Subcutaneous abdominal adipose tissue (tissue), 5 donors: ENCODE measurements at regions not wholly inside any gene's neighbourhood (a gene's known extent, or its start where the extent isn't known, plus 50 kb on each side); places are given as distances from the start of the nearest gene placed in this dataset.
"Not testable (repeated sequence)": the region's sequence is repeated elsewhere in the genome, so short reads cannot be mapped to it uniquely, and the experiment has no call there.

Experiments used
- H3K27ac ChIP-seq: one replicate; pipeline ENCODE4 v1.7.0; 2013; ENCODE audit warnings: low read depth, mild to moderate bottlenecking, inconsistent platforms, low read length, moderate library complexity
- H3K27me3 ChIP-seq, 5 donors: one replicate each; pipeline ENCODE4 v1.7.0; 2013; ENCODE audit warnings: low read length in 5 of 5, inconsistent platforms in 1 of 5; ENCODE audit not compliant: control insufficient read depth in 5 of 5, insufficient read depth in 4 of 5
- H3K36me3 ChIP-seq, 5 donors: one replicate each; pipeline ENCODE4 v1.7.0; 2013; ENCODE audit warnings: low read length in 5 of 5; ENCODE audit not compliant: control insufficient read depth in 5 of 5, insufficient read depth in 5 of 5
- H3K4me1 ChIP-seq, 5 donors: one replicate each; pipeline ENCODE4 v1.7.0; 2013; ENCODE audit warnings: low read length in 5 of 5, mild to moderate bottlenecking in 3 of 5, moderate library complexity in 1 of 5; ENCODE audit not compliant: control insufficient read depth in 5 of 5, insufficient read depth in 5 of 5
- H3K4me3 ChIP-seq, 5 donors: one replicate each; pipeline ENCODE4 v1.7.0; 2013; ENCODE audit warnings: low read length in 5 of 5, low read depth in 1 of 5
- H3K9ac ChIP-seq, 5 donors: one replicate each; pipeline ENCODE4 v1.7.0; 2013; ENCODE audit warnings: low read length in 5 of 5, mild to moderate bottlenecking in 4 of 5, moderate library complexity in 3 of 5
- H3K9me3 ChIP-seq, 5 donors: one replicate each; pipeline ENCODE4 v1.7.0; 2013; ENCODE audit warnings: low read length in 5 of 5; ENCODE audit not compliant: control insufficient read depth in 5 of 5
- donor health status: healthy.
- donor health status: healthy.
- donor health status: healthy.
- donor health status: healthy.
- donor health status: healthy.

- H3K9me3 ChIP-seq, result no peaks in the 10 kb centered on the region
- no peaks in the 10 kb centered on the region for H3K27me3 ChIP-seq
- no peak overlapping the region for H3K4me3 ChIP-seq
- H3K4me1 ChIP-seq, result no peaks in the 10 kb centered on the region
- no peak overlapping the region for H3K27ac ChIP-seq
- H3K36me3 ChIP-seq, result no peaks in the 10 kb centered on the region
- H3K9ac ChIP-seq, result no peak overlapping the region
Measured at GRCh38 chr11:109512680-109513079, 90.7 kb downstream of the C11orf87 start.

DNA sequence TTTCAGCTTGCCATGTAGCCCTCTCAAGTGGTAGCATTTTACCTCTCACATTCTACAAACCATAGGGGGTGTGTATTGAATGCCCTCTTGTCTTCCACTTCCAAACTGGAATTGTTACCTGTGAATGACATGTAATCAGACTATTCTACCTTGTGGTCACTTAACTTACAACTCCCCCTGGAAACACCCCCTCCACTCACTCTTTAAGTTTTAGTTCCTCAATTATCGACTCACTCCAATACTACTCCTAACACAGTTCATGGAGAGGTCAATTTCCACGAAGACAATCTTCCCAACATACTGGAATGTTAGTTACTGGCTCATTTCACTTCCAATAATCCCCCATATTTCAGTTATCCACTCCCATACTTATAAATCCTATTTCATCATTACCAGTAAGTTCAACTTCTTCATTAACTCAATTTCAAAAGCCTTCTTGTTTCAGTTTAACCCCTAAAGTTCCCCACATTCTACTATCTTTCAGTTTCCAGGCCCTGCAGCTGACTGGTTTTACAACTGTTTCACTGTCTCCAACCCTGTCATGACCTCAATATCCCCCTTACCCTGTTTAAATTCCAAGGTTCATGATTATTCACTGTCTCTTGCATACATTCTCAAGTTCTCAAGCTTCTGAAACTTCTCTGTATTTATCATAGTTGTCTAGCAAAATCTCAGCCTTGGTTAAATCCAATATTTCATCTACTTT lies 92.5 kb downstream of the C11orf87 start:
- Histone ChIP-seq H3K4me1 (no peaks in the 10 kb centered on the region), H3K9me3 (no peaks in the 10 kb centered on the region)

GRCh38 chr11:109519253-109519652 lies 97.3 kb downstream of the C11orf87 start:
- Histone ChIP-seq H3K4me3 (no peak overlapping the region), H3K9me3 (no peaks in the 10 kb centered on the region), H3K27ac (no peak overlapping the region), H3K9ac (no peak overlapping the region), H3K36me3 (no peaks in the 10 kb centered on the region), H3K4me1 (no peaks in the 10 kb centered on the region), H3K27me3 (no peaks in the 10 kb centered on the region)

More for the DNA sequence above, 92.5 kb downstream of the C11orf87 start:
- Histone ChIP-seq H3K27ac (no peak overlapping the region), H3K27me3 (no peaks in the 10 kb centered on the region), H3K4me3 (no peak overlapping the region), H3K36me3 (no peaks in the 10 kb centered on the region), H3K9ac (no peak overlapping the region)

DNA sequence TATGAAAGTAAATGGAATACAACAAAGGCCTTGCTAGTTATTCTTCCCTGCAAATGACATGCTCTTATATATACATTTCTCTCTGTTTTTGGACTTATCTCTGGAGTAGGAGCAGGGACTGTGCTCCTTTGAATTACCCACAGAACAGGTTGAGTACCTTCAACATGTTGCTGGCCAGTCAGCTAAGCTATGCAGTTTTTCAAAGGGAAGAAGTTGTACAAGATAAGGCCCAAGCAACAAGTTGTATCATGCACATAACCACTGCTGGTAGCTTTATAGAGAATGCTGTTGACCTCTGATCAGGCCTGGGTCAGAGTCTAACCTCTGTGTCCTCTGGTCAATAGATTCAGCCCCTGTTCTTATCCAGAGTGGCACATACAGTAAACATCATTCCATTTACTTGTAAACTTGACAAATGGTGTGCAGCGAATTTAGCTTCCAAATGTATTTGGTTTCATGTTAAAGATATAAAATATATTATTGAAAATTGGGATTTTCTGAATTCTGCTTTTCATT lies 99.6 kb downstream of the C11orf87 start:
- H3K4me3 ChIP-seq, result no peak overlapping the region
- no peaks in the 10 kb centered on the region for H3K4me1 ChIP-seq
- H3K27ac ChIP-seq, result no peak overlapping the region
- H3K27me3 ChIP-seq, result no peaks in the 10 kb centered on the region
- H3K36me3 ChIP-seq, result no peaks in the 10 kb centered on the region
- no peaks in the 10 kb centered on the region for H3K9me3 ChIP-seq
- no peak overlapping the region for H3K9ac ChIP-seq

DNA sequence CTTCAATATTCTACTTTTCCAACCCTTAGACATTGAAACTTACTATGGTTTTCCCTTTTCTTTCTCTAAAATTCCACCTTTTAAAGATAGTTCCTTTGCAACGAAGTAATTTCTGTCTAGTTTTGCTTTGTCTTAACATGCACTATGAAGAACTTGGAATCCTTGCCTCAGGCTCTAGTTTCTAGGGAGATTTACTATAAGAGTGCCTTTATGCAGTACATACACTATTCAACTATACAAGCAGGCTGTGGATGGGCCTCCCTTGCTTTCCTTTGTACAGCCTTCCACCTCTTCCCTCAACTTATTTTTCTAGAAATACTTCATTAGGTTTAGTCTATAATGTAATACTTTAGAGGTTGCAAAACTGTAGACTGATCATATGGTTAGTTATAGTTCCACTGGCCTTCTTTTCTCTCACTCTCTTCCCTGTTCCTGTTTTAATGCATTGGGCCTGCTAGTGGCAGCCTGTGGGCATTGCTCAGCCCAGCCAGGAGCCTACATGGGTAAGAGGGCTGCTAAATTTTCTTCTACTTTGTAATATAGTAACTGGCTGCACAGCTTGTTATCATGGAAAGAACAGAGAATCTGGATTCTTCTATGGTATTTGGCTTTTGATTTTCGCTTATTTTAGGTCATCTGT lies 100.2 kb downstream of the C11orf87 start:
- H3K36me3 ChIP-seq, result no peaks in the 10 kb centered on the region
- no peaks in the 10 kb centered on the region for H3K27me3 ChIP-seq
- H3K4me1 ChIP-seq, result no peaks in the 10 kb centered on the region
- H3K4me3 ChIP-seq, result no peak overlapping the region
- H3K27ac ChIP-seq, result no peak overlapping the region
- no peak overlapping the region for H3K9ac ChIP-seq
- no peaks in the 10 kb centered on the region for H3K9me3 ChIP-seq

DNA sequence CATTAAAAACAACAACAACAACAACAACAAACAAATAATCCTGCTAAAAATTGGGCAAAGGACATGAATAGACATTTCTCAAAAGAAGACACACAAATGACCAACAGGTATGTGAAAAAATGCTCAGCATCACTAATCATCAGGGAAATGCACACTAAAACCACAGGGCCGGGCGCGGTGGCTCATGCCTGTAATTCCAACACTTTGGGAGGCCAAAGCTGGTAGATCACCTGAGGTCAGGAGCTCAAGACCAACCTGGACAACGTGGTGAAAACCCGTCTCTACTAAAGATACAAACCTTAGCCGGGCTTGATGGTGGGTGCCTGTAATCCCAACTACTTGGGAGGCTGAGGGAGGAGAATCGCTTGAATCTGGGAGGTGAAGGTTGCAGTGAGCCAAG lies 103.6 kb downstream of the C11orf87 start:
- not testable (repeated sequence) for H3K9ac ChIP-seq, H3K4me1 ChIP-seq, H3K36me3 ChIP-seq, H3K4me3 ChIP-seq, H3K27ac ChIP-seq, H3K27me3 ChIP-seq, H3K9me3 ChIP-seq

- H3K9ac ChIP-seq, result no peak overlapping the region
- H3K9me3 ChIP-seq, result no peaks in the 10 kb centered on the region
- H3K27ac ChIP-seq, result no peak overlapping the region
- no peak overlapping the region for H3K4me3 ChIP-seq
- no peaks in the 10 kb centered on the region for H3K36me3 ChIP-seq
- no peaks in the 10 kb centered on the region for H3K27me3 ChIP-seq
- H3K4me1 ChIP-seq, result no peaks in the 10 kb centered on the region
Measured at GRCh38 chr11:109526061-109526460, 104.1 kb downstream of the C11orf87 start.

- Histone ChIP-seq H3K4me3 (no peak overlapping the region), H3K36me3 (no peaks in the 10 kb centered on the region), H3K27me3 (no peaks in the 10 kb centered on the region), H3K9me3 (no peaks in the 10 kb centered on the region), H3K9ac (no peak overlapping the region), H3K4me1 (no peaks in the 10 kb centered on the region), H3K27ac (no peak overlapping the region)
Measured at GRCh38 chr11:109526931-109527330, 104.9 kb downstream of the C11orf87 start.

GRCh38 chr11:109527496-109527895 lies 105.5 kb downstream of the C11orf87 start:
- no peaks in the 10 kb centered on the region for H3K4me1 ChIP-seq
- no peak overlapping the region for H3K27ac ChIP-seq
- H3K9ac ChIP-seq, result no peak overlapping the region

GRCh38 chr11:109547356-109548027 lies 125.5 kb downstream of the C11orf87 start:
- no peaks in the 10 kb centered on the region for H3K36me3 ChIP-seq
- H3K9ac ChIP-seq, result peak overlapping the region in 1 of 5 donors; percentile 30
- H3K27me3 ChIP-seq, result no peaks in the 10 kb centered on the region
- no peak overlapping the region for H3K27ac ChIP-seq
- no peaks in the 10 kb centered on the region for H3K9me3 ChIP-seq
- H3K4me3 ChIP-seq, result no peak overlapping the region
- H3K4me1 ChIP-seq, result peaks cover 0 to 9% (median 0%) of the 10 kb centered on the region in 5 donors

More at GRCh38 chr11:109527496-109527895, 105.5 kb downstream of the C11orf87 start:
- no peak overlapping the region for H3K4me3 ChIP-seq
- H3K9me3 ChIP-seq, result no peaks in the 10 kb centered on the region
- H3K36me3 ChIP-seq, result no peaks in the 10 kb centered on the region
- H3K27me3 ChIP-seq, result no peaks in the 10 kb centered on the region
